Left ventricle myocardium inferior (tissue), 1 donor: ENCODE measurements at regions not wholly inside any gene's neighbourhood (a gene's known extent, or its start where the extent isn't known, plus 50 kb on each side); places are given as distances from the start of the nearest gene placed in this dataset.
A peak's percentile ranks its signal among the peaks of the same experiment; 100 is the strongest.

Experiments used
- DNase-seq: peaks from one replicate; pipeline ENCODE4 v3.0.0-alpha.2; 2020
- H3K27ac ChIP-seq: fragments of 200-600 bp; replicated peaks from 2 replicates; pipeline ENCODE4 v1.8.0; 2021
- H3K27me3 ChIP-seq: fragments of 200-600 bp; 2 replicates; pipeline ENCODE4 v1.8.0; 2021; ENCODE audit warnings: low read depth
- H3K36me3 ChIP-seq: fragments of 200-600 bp; 2 replicates; pipeline ENCODE4 v1.8.0; 2021
- H3K4me1 ChIP-seq: fragments of 200-600 bp; 2 replicates; pipeline ENCODE4 v1.8.0; 2021
- H3K4me3 ChIP-seq: fragments of 200-600 bp; 2 replicates; pipeline ENCODE4 v1.8.0; 2021; ENCODE audit warnings: mild to moderate bottlenecking, moderate library complexity
- H3K9me3 ChIP-seq: fragments of 200-600 bp; replicated peaks from 2 replicates; pipeline ENCODE4 v1.8.0; 2021
- intact Hi-C: fragments of 100-400 bp; cut with micrococcal nuclease; formaldehyde crosslinking; loops from one replicate; pipeline ENCODE4 v1.11.0; 2022
- TF ChIP-seq, protein P1 (sequence below): fragments of 200-600 bp; IDR thresholded peaks from 2 replicates; pipeline ENCODE4 v1.8.0; 2021; ENCODE audit warnings: antibody characterized with exemption, mild to moderate bottlenecking, borderline replicate concordance
- donor health status: DM: no; HTN: yes; CAD: no; lungs with severe emphysema.

DNA sequence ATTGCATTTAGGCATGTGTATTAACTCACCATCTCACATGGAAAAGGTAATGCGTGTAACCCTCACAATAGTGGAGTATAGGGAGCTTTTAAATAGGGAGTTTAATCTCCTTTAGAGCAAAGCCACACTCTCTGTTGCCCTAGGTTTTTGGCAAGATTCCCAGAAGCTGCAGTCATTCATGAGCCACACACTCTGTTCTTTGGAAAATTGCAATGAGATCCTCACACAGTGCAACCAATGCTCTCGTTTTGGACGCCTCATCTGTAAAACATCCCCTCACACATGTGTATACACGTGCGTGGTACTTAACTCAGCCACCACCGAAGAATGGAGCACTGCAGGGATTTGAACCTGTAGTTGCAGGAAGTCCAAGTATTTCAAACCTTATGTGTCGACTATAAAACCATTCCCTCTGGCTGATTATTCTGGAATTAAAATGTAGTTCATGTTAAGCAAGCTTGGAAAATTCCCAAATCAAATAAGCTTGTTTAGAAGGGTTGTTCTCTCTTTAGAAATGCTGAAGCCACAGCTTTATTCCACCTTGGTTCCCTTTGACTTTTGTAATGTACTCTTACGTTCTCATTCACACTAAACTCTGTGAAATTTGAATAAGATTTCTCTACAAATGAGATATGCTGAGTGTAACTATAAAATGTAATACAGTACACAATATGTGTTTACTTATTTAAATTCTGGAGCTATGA lies 489.8 kb upstream of the MANEA start:
- Histone ChIP-seq H3K9me3 (no peaks in the 10 kb centered on the region), H3K4me3 (no peak overlapping the region), H3K36me3 (no peaks in the 10 kb centered on the region), H3K4me1 (no peaks in the 10 kb centered on the region), H3K27me3 (peaks cover 2% of the 10 kb centered on the region), H3K27ac (no peak overlapping the region)
- no peak for DNase-seq
- TF ChIP-seq, protein P1, sequence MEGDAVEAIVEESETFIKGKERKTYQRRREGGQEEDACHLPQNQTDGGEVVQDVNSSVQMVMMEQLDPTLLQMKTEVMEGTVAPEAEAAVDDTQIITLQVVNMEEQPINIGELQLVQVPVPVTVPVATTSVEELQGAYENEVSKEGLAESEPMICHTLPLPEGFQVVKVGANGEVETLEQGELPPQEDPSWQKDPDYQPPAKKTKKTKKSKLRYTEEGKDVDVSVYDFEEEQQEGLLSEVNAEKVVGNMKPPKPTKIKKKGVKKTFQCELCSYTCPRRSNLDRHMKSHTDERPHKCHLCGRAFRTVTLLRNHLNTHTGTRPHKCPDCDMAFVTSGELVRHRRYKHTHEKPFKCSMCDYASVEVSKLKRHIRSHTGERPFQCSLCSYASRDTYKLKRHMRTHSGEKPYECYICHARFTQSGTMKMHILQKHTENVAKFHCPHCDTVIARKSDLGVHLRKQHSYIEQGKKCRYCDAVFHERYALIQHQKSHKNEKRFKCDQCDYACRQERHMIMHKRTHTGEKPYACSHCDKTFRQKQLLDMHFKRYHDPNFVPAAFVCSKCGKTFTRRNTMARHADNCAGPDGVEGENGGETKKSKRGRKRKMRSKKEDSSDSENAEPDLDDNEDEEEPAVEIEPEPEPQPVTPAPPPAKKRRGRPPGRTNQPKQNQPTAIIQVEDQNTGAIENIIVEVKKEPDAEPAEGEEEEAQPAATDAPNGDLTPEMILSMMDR, result no peak
- intact Hi-C loops, result no loop called here

DNA sequence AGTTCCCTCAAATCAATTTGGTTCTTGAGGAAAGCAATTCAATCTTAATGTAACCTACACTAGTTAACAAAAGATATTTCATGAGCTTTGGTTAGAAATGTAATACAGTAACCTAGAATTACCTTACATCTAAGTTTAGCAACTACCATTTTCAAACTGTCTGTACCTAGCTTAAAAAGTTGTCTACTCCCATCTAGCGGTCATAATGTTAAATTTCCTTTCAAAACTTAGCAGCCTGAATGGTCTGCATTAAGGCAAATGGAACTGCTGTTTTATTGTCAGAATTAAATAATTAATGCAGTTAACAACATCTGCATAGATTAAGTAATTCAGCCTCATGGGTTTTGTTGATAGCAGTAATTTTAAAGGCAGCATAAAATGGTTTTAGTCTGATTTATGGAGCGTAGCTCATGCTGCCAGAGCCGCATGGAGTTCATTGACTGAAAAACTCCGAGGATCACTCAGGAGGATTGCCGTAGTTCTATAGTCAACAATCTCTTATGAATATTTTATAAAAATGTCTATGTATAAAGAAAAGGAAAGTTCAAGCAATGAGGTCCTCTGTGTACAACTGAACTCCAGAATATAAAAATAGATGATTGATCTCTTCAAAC lies 485.4 kb upstream of the MANEA start:
- no peak for DNase-seq
- TF ChIP-seq, protein P1, result peak; percentile 64
- Histone ChIP-seq H3K27ac (no peak overlapping the region), H3K36me3 (no peaks in the 10 kb centered on the region), H3K27me3 (peaks cover 6% of the 10 kb centered on the region), H3K9me3 (no peaks in the 10 kb centered on the region), H3K4me3 (no peak overlapping the region), H3K4me1 (no peaks in the 10 kb centered on the region)
- intact Hi-C loops, result no loop called here

DNA sequence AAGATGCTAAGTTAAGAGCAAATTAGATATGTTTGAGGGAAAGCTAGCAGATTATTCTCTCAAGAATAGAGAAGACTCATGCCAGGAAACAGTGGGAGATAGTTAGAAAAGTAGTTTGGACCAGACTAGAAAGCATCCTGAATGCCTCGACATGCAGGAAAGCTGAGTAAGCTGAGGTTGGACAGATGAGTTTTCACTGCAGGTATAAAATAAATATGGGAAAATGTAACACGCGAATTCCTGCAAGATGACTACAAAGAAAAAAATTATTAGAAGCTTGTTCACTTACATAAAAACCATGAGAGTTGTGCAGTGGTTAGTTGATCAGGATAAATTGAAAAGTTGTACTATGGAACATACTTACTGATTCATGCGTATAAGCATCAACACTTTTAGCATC lies 484.2 kb upstream of the MANEA start:
- intact Hi-C loops, result no loop called here
- Histone ChIP-seq H3K4me3 (no peak overlapping the region), H3K9me3 (no peaks in the 10 kb centered on the region), H3K27me3 (peaks cover 6% of the 10 kb centered on the region), H3K27ac (no peak overlapping the region), H3K4me1 (no peaks in the 10 kb centered on the region), H3K36me3 (no peaks in the 10 kb centered on the region)
- no peak for DNase-seq
- TF ChIP-seq, protein P1, result no peak

DNA sequence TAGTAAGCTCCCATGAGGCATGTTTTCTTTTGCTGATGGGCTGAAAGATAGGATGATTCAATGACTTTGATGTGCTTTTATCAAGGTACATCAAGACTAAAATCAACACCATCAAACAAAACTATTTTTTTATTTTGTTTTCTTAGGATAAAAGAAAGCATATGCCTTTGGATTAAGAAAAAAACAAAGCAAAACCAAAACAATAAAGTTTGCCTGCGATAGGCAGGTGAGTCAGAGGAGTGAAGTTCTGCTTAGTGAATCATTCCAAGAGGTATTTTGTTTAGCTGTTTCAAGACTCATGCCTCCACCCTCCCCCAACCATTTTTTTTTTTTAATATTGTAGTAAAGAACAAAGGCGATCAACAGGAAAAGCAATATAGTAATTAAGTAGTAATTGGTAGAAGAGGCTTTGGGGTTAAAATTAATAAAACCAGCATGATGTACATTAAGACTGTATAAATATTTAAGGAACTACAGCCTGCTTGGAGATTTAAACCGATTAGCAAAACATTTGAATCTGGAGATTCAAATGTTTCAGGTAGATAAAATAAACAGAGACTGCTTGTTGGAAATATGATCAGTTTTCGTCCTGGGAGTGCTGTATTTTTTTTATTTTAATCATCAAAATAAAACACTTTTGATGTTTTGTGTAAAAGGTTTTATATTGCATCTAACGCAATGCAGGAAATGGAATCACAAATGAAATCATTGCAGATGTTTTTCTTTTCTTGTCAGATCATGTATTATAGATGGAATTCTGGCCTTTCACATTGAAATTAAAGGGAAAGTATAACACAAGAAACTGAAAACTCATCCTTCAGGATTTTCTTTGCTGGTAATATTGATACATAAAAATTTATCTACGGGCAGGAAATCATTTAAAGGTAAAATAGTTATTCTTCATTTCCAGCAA lies 482.3 kb upstream of the MANEA start:
- H3K36me3 ChIP-seq, result no peaks in the 10 kb centered on the region
- H3K27ac ChIP-seq, result no peak overlapping the region
- no peak for DNase-seq
- H3K4me1 ChIP-seq, result no peaks in the 10 kb centered on the region
- TF ChIP-seq, protein P1, result no peak
- peaks cover 6% of the 10 kb centered on the region for H3K27me3 ChIP-seq
- no peak overlapping the region for H3K4me3 ChIP-seq
- intact Hi-C loops, result no loop called here
- H3K9me3 ChIP-seq, result no peaks in the 10 kb centered on the region

DNA sequence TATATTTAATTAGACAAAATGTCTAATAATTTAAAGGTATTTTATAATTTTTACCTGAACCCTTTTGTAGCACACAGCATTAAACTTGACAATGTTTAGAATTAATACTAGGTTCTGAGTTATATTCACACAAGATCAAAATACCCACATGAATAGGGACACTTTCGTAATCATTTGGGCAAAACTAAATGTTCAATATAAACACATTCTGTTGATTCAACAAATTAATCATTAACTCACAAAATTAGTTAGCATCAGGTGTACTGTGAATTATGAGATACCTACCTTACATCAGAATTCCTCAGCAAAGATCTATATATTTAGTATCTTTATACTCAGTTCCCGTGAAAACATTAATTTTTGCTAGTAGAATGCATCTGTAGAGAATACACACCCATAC lies 481.5 kb upstream of the MANEA start:
- no peaks in the 10 kb centered on the region for H3K4me1 ChIP-seq
- H3K27me3 ChIP-seq, result peaks cover 6% of the 10 kb centered on the region
- no peaks in the 10 kb centered on the region for H3K9me3 ChIP-seq
- H3K27ac ChIP-seq, result no peak overlapping the region
- intact Hi-C loops, result no loop called here
- no peak for DNase-seq
- no peaks in the 10 kb centered on the region for H3K36me3 ChIP-seq
- TF ChIP-seq, protein P1, result no peak
- no peak overlapping the region for H3K4me3 ChIP-seq
